ENCODE measurements at regions not wholly inside any gene's neighbourhood (a gene's known extent, or its start where the extent isn't known, plus 50 kb on each side); places are given as distances from the start of the nearest gene placed in this dataset.

- no peak for DNase-seq
Observed at GRCh38 chr7:47040795-47041347, 541.0 kb downstream of the TNS3 start.

- DNase-seq, result no peak
Observed at GRCh38 chr7:47039904-47040303, 542.0 kb downstream of the TNS3 start.

- no peak for DNase-seq
Observed at GRCh38 chr7:47039089-47039648, 542.7 kb downstream of the TNS3 start.

- DNase-seq, result no peak
Observed at GRCh38 chr7:47038621-47039020, 543.3 kb downstream of the TNS3 start.

- DNase-seq, result no peak
Observed at GRCh38 chr7:47037607-47038006, 544.3 kb downstream of the TNS3 start.

GRCh38 chr7:47036909-47037308 is 545.0 kb downstream of the TNS3 start:
- no peak for DNase-seq

- no peak for DNase-seq
Observed at GRCh38 chr7:47035522-47035921, 546.4 kb downstream of the TNS3 start.

- DNase-seq, result no peak
Observed at GRCh38 chr7:47034180-47034579, 547.7 kb downstream of the TNS3 start.

GRCh38 chr7:47032536-47032908 is 549.4 kb downstream of the TNS3 start:
- DNase-seq, result no peak

- DNase-seq, result no peak
Observed at GRCh38 chr7:47031786-47032535, 550.0 kb downstream of the TNS3 start.

- DNase-seq, result no peak
Observed at GRCh38 chr7:47028284-47028683, 553.6 kb downstream of the TNS3 start.

GRCh38 chr7:47027695-47028240 is 554.1 kb downstream of the TNS3 start:
- no peak for DNase-seq

GRCh38 chr7:47026780-47027361 is 555.0 kb downstream of the TNS3 start:
- DNase-seq, result no peak

- DNase-seq, result no peak
Observed at GRCh38 chr7:47024991-47025390, 556.9 kb downstream of the TNS3 start.

GRCh38 chr7:47008461-47008860 is 573.5 kb downstream of the TNS3 start:
- no peak for DNase-seq

GRCh38 chr7:47007471-47007870 is 574.4 kb downstream of the TNS3 start:
- no peak for DNase-seq

- no peak for DNase-seq
Observed at GRCh38 chr7:47000561-47000960, 581.4 kb downstream of the TNS3 start.

GRCh38 chr7:46999866-47000265 is 582.0 kb downstream of the TNS3 start:
- no peak for DNase-seq

- no peak for DNase-seq
Observed at GRCh38 chr7:46996972-46997371, 584.9 kb downstream of the TNS3 start.

- DNase-seq, result no peak
Observed at GRCh38 chr7:46993396-46993795, 588.5 kb downstream of the TNS3 start.

GRCh38 chr7:46990761-46991160 is 591.1 kb downstream of the TNS3 start:
- DNase-seq, result no peak

- DNase-seq, result no peak
Observed at GRCh38 chr7:46989247-46989646, 592.7 kb downstream of the TNS3 start.

GRCh38 chr7:46982928-46983327 is 599.0 kb downstream of the TNS3 start:
- DNase-seq, result no peak

- DNase-seq, result no peak
Observed at GRCh38 chr7:46979439-46979838, 602.5 kb downstream of the TNS3 start.
